GM20431 (cell line): ENCODE measurements at regions not wholly inside any gene's neighbourhood (a gene's known extent, or its start where the extent isn't known, plus 50 kb on each side); places are given as distances from the start of the nearest gene placed in this dataset.

ENCODE experiments used
- in situ Hi-C: fragments of 300-500 bp; cut with MseI, MboI; formaldehyde crosslinking; loops from one replicate; pipeline ENCODE4 v1.15.0; 2020; ENCODE audit warnings: low sequenced_read_pairs; ENCODE audit not compliant: unreplicated experiment

GRCh38 chr21:28674763-28675162, 317.9 kb downstream of the LTN1 start:
- in situ Hi-C loops, result no loop called here

- in situ Hi-C loops, result no loop called here
Observed at GRCh38 chr21:28671549-28672195, 321.0 kb downstream of the LTN1 start.

- in situ Hi-C loops, result no loop called here
Observed at GRCh38 chr21:28669971-28670653, 322.6 kb downstream of the LTN1 start.

GRCh38 chr21:28669321-28669720, 323.4 kb downstream of the LTN1 start:
- in situ Hi-C loops, result no loop called here

GRCh38 chr21:28663754-28664153, 328.9 kb downstream of the LTN1 start:
- in situ Hi-C loops, result no loop called here

- in situ Hi-C loops, result no loop called here
Observed at GRCh38 chr21:28663111-28663693, 329.5 kb downstream of the LTN1 start.

- in situ Hi-C loops, result no loop called here
Observed at GRCh38 chr21:28657566-28657965, 335.1 kb downstream of the LTN1 start.

- in situ Hi-C loops, result no loop called here
Observed at GRCh38 chr21:28655471-28655870, 337.2 kb downstream of the LTN1 start.

- in situ Hi-C loops, result no loop called here
Observed at GRCh38 chr21:28654406-28654805, 338.3 kb downstream of the LTN1 start.

- in situ Hi-C loops, result no loop called here
Observed at GRCh38 chr21:28644762-28645161, 347.9 kb downstream of the LTN1 start.

GRCh38 chr21:28642891-28643290, 349.8 kb downstream of the LTN1 start:
- in situ Hi-C loops, result no loop called here

- in situ Hi-C loops, result no loop called here
Observed at GRCh38 chr21:28641731-28642130, 350.9 kb downstream of the LTN1 start.

- in situ Hi-C loops, result no loop called here
Observed at GRCh38 chr21:28640326-28640725, 352.4 kb downstream of the LTN1 start.

- in situ Hi-C loops, result no loop called here
Observed at GRCh38 chr21:28639737-28640136, 352.9 kb downstream of the LTN1 start.

GRCh38 chr21:28636752-28637691, 355.7 kb downstream of the LTN1 start:
- in situ Hi-C loops, result no loop called here

- in situ Hi-C loops, result no loop called here
Observed at GRCh38 chr21:28635541-28635940, 357.1 kb downstream of the LTN1 start.

- in situ Hi-C loops, result no loop called here
Observed at GRCh38 chr21:28633839-28634555, 358.7 kb downstream of the LTN1 start.

- in situ Hi-C loops, result no loop called here
Observed at GRCh38 chr21:28632755-28633408, 359.8 kb downstream of the LTN1 start.

GRCh38 chr21:28627691-28628090, 365.0 kb downstream of the LTN1 start:
- in situ Hi-C loops, result no loop called here
